GM12875 (cell line): ENCODE measurements at regions not wholly inside any gene's neighbourhood (a gene's known extent, or its start where the extent isn't known, plus 50 kb on each side); places are given as distances from the start of the nearest gene placed in this dataset.

ENCODE experiments used
- H3K4me3 ChIP-seq: one replicate; pipeline ENCODE4 v1.5.1; 2011; ENCODE audit warnings: low read depth, low read length, control low read depth
- TF ChIP-seq, protein P1 (sequence below): IDR thresholded peaks from 2 replicates; pipeline ENCODE4 v1.5.1; 2011; ENCODE audit warnings: low read depth, mild to moderate bottlenecking, control low read depth, inconsistent platforms, low read length, moderate library complexity, borderline replicate concordance; ENCODE audit not compliant: insufficient read depth

DNA sequence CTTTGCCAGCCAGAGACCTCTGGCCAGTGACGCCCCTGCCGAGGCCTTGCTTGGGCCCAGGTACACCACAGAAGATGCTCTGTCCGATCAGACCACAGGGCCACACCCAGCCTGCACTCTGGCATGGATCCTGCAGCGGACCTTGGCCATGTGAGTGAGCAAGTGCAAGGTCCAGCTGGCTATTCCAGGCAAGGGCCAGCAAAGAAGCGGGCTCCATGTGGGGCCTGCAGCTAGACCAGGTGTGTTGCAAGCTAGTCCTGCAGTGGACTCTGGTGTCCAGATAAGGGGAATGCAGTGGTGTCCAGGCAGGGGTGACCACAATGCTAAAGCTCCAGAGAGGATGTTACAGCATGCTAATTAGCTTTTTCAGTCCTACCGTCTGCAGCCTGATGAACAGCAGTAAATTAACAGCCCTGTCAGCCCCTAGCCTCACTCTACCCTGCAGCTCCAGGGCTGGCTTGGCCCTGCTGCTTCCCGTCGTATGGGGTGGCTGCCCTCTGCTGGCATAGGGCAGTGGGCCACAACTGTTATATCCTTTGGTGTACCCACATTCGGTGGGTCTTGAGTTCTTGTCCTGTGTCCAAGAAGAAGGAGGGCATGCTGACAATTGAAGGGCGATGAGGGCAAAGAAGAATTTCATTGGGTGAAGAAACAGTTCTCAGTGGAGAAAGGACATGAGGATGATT is 284.5 kb upstream of the POU5F2 start:
- H3K4me3 ChIP-seq: no peak overlapping the region
- TF ChIP-seq, protein P1, sequence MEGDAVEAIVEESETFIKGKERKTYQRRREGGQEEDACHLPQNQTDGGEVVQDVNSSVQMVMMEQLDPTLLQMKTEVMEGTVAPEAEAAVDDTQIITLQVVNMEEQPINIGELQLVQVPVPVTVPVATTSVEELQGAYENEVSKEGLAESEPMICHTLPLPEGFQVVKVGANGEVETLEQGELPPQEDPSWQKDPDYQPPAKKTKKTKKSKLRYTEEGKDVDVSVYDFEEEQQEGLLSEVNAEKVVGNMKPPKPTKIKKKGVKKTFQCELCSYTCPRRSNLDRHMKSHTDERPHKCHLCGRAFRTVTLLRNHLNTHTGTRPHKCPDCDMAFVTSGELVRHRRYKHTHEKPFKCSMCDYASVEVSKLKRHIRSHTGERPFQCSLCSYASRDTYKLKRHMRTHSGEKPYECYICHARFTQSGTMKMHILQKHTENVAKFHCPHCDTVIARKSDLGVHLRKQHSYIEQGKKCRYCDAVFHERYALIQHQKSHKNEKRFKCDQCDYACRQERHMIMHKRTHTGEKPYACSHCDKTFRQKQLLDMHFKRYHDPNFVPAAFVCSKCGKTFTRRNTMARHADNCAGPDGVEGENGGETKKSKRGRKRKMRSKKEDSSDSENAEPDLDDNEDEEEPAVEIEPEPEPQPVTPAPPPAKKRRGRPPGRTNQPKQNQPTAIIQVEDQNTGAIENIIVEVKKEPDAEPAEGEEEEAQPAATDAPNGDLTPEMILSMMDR: no peak

DNA sequence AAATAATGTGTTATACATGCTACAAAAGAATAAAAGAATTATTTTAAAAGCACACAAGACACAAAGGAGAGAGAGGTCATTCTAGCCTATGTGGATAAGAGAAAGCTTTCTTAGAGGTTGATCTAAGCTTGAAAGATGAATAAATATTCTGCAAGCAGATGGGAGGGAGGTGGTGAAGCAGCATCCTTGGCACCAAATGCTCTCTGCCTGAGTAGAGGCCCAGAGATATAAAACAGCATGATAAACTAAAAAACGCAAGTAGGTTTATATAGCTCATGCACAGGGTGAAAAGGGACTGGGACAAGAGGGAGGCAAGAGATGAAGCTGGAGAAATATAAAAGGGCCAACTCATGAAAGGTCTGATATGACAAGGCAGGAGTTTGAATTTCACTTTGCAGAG is 283.2 kb upstream of the POU5F2 start:
- TF ChIP-seq, protein P1: no peak
- no peak overlapping the region for H3K4me3 ChIP-seq

DNA sequence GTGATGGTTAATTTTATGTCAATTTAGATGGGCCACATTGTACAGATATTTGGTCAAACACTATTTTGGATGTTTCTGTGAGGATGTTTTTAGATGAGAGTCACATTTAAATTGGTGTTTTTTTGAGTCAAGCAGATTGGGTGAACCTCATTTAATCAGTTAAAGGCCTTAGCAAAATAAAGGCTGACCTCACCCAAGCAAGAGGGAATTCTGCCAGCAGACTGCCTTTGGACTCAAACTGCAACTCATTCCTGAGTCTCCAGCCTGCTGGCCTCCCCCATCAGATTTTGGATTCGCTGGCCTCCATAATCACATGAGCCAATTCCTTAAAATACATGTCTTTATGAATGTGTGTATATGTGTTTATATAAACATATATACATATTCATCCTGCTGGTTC is 282.7 kb upstream of the POU5F2 start:
- H3K4me3 ChIP-seq: no peak overlapping the region
- TF ChIP-seq, protein P1: no peak

DNA sequence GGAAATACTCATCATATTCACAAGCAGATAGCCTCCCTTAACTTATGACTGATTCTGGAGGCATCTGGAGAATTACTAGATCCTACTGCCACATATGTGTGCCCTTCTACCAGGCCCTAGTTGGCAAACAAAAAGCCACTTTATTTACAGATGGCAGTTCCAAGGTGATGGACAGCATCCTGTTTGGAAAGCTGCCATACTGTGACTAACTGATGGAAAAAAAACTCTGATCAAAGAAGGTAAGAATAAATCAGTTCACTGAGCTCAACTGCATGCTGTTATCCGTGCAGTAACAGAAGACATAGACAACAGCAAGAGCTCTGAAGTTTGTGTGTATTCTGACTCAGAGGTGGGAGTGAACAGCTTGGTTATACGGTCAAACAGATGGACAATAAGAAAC is 279.8 kb upstream of the POU5F2 start:
- H3K4me3 ChIP-seq: no peak overlapping the region
- TF ChIP-seq, protein P1: no peak

DNA sequence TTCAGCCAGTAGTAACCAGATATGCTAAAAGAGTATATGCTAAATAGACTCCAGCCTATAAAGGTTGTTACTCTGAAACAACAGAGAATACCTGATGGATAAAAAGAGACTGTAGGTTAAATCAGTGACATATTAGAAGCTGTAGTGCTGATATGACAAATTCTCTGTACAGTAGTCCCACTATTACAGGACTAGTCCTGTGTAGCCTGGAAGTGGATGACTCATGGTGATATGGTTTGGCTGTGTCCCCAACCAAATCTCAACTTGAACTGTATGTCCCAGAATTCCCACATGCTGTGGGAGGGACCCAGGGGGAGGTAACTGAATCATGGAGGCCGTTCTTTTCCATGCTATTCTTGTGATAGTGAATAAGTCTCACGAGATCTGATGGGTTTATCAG is 276.2 kb upstream of the POU5F2 start:
- TF ChIP-seq, protein P1: no peak
- H3K4me3 ChIP-seq: no peak overlapping the region

DNA sequence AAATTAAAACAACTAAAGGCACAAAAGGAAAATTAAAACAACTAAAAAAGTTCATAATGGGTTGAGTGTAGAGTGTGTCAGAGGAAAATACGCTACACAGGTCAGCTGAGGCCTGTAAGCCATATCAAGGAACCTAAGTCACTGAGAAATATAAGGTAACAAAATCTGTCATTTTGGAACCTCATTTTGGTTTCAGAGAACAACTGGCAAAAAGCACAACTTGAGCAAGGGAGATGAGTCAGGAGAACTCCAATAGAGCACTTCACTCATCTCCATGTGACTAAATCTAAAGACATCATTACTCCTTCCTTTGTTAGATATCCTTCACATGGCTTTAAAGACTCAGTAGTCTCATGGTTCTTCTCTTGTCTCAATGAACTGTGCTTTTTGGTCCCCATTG is 269.4 kb upstream of the POU5F2 start:
- TF ChIP-seq, protein P1: no peak
- no peak overlapping the region for H3K4me3 ChIP-seq

DNA sequence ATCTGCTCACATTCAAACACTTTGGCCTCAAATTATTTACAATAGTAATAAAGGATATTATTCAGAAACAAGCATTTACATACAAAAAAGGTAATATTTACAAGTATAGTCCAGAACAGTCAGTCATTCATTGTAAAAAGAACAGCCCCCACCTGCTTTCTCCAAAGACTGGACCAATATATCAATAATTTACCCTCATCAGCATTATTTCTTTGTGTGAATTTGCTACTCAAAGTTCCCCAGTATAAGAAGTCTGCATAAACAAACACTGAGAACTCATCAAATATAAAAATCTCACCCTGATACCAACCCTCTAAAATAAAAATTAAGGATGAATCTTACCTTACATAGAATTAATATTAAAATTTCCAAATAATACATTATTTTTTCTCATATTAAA is 267.8 kb upstream of the POU5F2 start:
- H3K4me3 ChIP-seq: no peak overlapping the region
- TF ChIP-seq, protein P1: no peak
